Natural killer cell (primary cell): ENCODE measurements at regions not wholly inside any gene's neighbourhood (a gene's known extent, or its start where the extent isn't known, plus 50 kb on each side); places are given as distances from the start of the nearest gene placed in this dataset.

Source experiments
- ATAC-seq, 3 donors: fragments of 150-1000 bp in 2 of 3; fragments of 200-7000 bp in 1 of 3; cut with Tn5 transposase; 1 replicate in 1 of 3; 2 replicates in 2 of 3; pipeline ENCODE4 v1.10.0; 2021; ENCODE audit warnings: mild to moderate bottlenecking in 2 of 3, moderate library complexity in 2 of 3
- DNase-seq, 2 donors: peaks; one replicate each; pipeline versions ENCODE4 v3.0.0 to v3.0.0-alpha.2; 2013 to 2021; ENCODE audit warnings: mixed read lengths in 1 of 2
- H3K27ac ChIP-seq: one replicate; pipeline ENCODE4 v1.5.1; 2013; ENCODE audit warnings: mild to moderate bottlenecking, low read length
- H3K27me3 ChIP-seq: one replicate; pipeline ENCODE4 v1.6.1; 2013; ENCODE audit warnings: low read length; ENCODE audit not compliant: control insufficient read depth, insufficient read depth
- H3K36me3 ChIP-seq: one replicate; pipeline ENCODE4 v1.6.1; 2013; ENCODE audit warnings: low read length; ENCODE audit not compliant: control insufficient read depth, insufficient read depth
- H3K4me1 ChIP-seq: one replicate; pipeline ENCODE4 v1.6.1; 2013; ENCODE audit warnings: low read length; ENCODE audit not compliant: control insufficient read depth, insufficient read depth
- H3K4me3 ChIP-seq: one replicate; pipeline ENCODE4 v1.5.1; 2013; ENCODE audit warnings: low read length
- H3K9me3 ChIP-seq: one replicate; pipeline ENCODE4 v1.6.1; 2013; ENCODE audit warnings: low read length; ENCODE audit not compliant: control insufficient read depth, insufficient read depth
- H3K27ac Mint-ChIP-seq, 2 donors: one replicate each; pipeline ENCODE4 v1.8.0; 2022; ENCODE audit warnings: mild to moderate bottlenecking in 2 of 2, mixed read lengths in 2 of 2, moderate library complexity in 1 of 2
- H3K27me3 Mint-ChIP-seq, 2 donors: one replicate each; pipeline ENCODE4 v1.8.0; 2022; ENCODE audit warnings: low read depth in 2 of 2, mixed read lengths in 2 of 2
- H3K36me3 Mint-ChIP-seq: one replicate; pipeline ENCODE4 v1.8.0; 2022; ENCODE audit warnings: mixed read lengths
- H3K4me1 Mint-ChIP-seq, 2 donors: one replicate each; pipeline ENCODE4 v1.8.0; 2022; ENCODE audit warnings: mixed read lengths in 2 of 2
- H3K4me3 Mint-ChIP-seq: one replicate; pipeline ENCODE4 v1.8.0; 2022; ENCODE audit warnings: mild to moderate bottlenecking, moderate library complexity, mixed read lengths
- H3K9me3 Mint-ChIP-seq, 2 donors: one replicate each; pipeline ENCODE4 v1.8.0; 2022; ENCODE audit warnings: mixed read lengths in 2 of 2
- WGBS: methylation state at CpG from one replicate; pipeline ENCODE4 v1.1.7; 2013; ENCODE audit warnings: missing lambda C conversion rate; ENCODE audit not compliant: insufficient coverage; 5-methylcytosine and 5-hydroxymethylcytosine counted together
- intact Hi-C: fragments of 100-400 bp; cut with micrococcal nuclease; formaldehyde crosslinking; loops from one replicate; pipeline ENCODE4 v1.14.2; 2022
- TF ChIP-seq, protein P1 (sequence below): fragments of 200-600 bp; IDR thresholded peaks from one replicate; pipeline ENCODE4 v1.8.0; 2022; ENCODE audit warnings: antibody characterized with exemption

- Histone ChIP-seq H3K4me1 (no peaks in the 10 kb centered on the region), H3K4me3 (no peak overlapping the region), H3K27ac (no peak overlapping the region), H3K36me3 (no peaks in the 10 kb centered on the region), H3K27me3 (peaks cover 3% of the 10 kb centered on the region), H3K9me3 (no peaks in the 10 kb centered on the region)
- no peaks in the 10 kb centered on the region for H3K36me3 Mint-ChIP-seq
- H3K4me3 Mint-ChIP-seq: no peak overlapping the region
- peaks cover 0 to 16% of the 10 kb centered on the region in 2 donors for H3K27me3 Mint-ChIP-seq
- H3K9me3 Mint-ChIP-seq: peaks cover 3 to 4% of the 10 kb centered on the region in 2 donors
- no CpG with 5 or more reads among the region's 2 CpGs for WGBS
- TF ChIP-seq, protein P1, sequence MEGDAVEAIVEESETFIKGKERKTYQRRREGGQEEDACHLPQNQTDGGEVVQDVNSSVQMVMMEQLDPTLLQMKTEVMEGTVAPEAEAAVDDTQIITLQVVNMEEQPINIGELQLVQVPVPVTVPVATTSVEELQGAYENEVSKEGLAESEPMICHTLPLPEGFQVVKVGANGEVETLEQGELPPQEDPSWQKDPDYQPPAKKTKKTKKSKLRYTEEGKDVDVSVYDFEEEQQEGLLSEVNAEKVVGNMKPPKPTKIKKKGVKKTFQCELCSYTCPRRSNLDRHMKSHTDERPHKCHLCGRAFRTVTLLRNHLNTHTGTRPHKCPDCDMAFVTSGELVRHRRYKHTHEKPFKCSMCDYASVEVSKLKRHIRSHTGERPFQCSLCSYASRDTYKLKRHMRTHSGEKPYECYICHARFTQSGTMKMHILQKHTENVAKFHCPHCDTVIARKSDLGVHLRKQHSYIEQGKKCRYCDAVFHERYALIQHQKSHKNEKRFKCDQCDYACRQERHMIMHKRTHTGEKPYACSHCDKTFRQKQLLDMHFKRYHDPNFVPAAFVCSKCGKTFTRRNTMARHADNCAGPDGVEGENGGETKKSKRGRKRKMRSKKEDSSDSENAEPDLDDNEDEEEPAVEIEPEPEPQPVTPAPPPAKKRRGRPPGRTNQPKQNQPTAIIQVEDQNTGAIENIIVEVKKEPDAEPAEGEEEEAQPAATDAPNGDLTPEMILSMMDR: no peak
- H3K4me1 Mint-ChIP-seq: no peaks in the 10 kb centered on the region
- no peak overlapping the region for H3K27ac Mint-ChIP-seq
- intact Hi-C loops: loop anchor here (10.0 kb wide), 1 partner anchor 57 kb away; no protein-coding TSS in a partner anchor
- ATAC-seq: no peak
- DNase-seq: no peak
Observed at GRCh38 chr17:10927712-10928111, 89.8 kb upstream of the PIRT start.

- Mint-ChIP-seq H3K9me3 (peaks cover 3 to 4% of the 10 kb centered on the region in 2 donors), H3K36me3 (no peaks in the 10 kb centered on the region), H3K4me1 (no peaks in the 10 kb centered on the region), H3K27me3 (peaks cover 0 to 13% of the 10 kb centered on the region in 2 donors), H3K27ac (no peak overlapping the region), H3K4me3 (no peak overlapping the region)
- H3K4me1 ChIP-seq: no peaks in the 10 kb centered on the region
- ATAC-seq (no peak), DNase-seq (no peak)
- WGBS: 81% methylated on average over 3 of the region's 5 CpGs
- TF ChIP-seq, protein P1: no peak
- no peaks in the 10 kb centered on the region for H3K9me3 ChIP-seq
- intact Hi-C loops: loop anchor here (10.0 kb wide), 1 partner anchor 64 kb away; no protein-coding TSS in a partner anchor
- H3K36me3 ChIP-seq: no peaks in the 10 kb centered on the region
- H3K27ac ChIP-seq: no peak overlapping the region
- no peaks in the 10 kb centered on the region for H3K27me3 ChIP-seq
- no peak overlapping the region for H3K4me3 ChIP-seq
Observed at GRCh38 chr17:10920558-10921108, 82.7 kb upstream of the PIRT start.

DNA sequence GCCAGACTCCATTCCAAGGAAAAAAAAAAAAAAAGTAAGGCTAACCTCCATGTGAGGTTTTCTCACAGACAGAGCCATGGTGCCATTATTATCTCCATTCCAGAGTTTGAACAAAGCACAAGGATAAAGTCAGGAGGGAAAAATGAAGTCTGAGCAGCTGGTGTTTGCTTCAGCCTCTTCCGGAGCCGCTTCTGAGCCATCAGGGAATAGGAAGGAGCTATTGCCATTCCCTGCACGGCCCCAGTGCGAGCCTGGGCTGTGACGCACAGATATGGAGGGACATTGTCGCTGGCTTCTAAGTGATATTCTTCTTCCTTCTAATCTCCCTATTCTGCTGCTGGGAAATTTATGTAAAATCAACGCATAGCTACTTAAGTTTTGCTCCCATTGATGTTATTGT, 69.5 kb upstream of the PIRT start:
- no peaks in the 10 kb centered on the region for H3K36me3 ChIP-seq
- H3K27ac ChIP-seq: no peak overlapping the region
- no peak overlapping the region for H3K4me3 Mint-ChIP-seq
- TF ChIP-seq, protein P1: no peak
- no peak overlapping the region for H3K27ac Mint-ChIP-seq
- H3K9me3 Mint-ChIP-seq: no peaks in the 10 kb centered on the region
- no peaks in the 10 kb centered on the region for H3K36me3 Mint-ChIP-seq
- 87% methylated on average over 6 of the region's 7 CpGs for WGBS
- H3K4me3 ChIP-seq: no peak overlapping the region
- intact Hi-C loops: no loop called here
- H3K9me3 ChIP-seq: peaks cover 6% of the 10 kb centered on the region
- DNase-seq (no peak), ATAC-seq (no peak)
- no peaks in the 10 kb centered on the region for H3K27me3 ChIP-seq
- no peaks in the 10 kb centered on the region for H3K4me1 Mint-ChIP-seq
- no peaks in the 10 kb centered on the region for H3K27me3 Mint-ChIP-seq
- no peaks in the 10 kb centered on the region for H3K4me1 ChIP-seq

DNA sequence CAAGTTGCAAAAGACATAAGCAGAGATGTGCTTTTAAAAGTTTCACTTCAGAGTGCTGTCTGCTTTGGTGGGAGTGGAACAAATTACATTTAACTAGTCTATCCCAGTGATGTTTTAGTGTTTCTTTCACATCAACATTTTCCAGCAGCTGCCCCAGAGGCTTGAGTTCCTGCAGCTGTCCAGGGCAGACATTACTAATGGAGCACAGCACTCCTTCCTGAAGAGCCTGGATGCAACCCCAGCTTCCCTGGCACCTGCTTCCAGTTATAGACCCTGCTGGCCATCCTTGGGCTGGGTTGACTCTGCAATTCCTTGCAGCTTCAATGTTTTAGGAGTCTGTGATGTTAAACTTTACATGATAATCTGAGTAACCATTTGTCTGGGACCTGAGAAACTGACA, 61.4 kb upstream of the PIRT start:
- DNase-seq (no peak), ATAC-seq (no peak)
- intact Hi-C loops: no loop called here
- Histone ChIP-seq H3K27ac (no peak overlapping the region), H3K27me3 (no peaks in the 10 kb centered on the region), H3K4me3 (no peak overlapping the region), H3K9me3 (no peaks in the 10 kb centered on the region), H3K4me1 (no peaks in the 10 kb centered on the region), H3K36me3 (no peaks in the 10 kb centered on the region)
- H3K9me3 Mint-ChIP-seq: no peaks in the 10 kb centered on the region
- TF ChIP-seq, protein P1: no peak
- no peak overlapping the region for H3K27ac Mint-ChIP-seq
- peaks cover 0 to 11% of the 10 kb centered on the region in 2 donors for H3K27me3 Mint-ChIP-seq
- H3K4me1 Mint-ChIP-seq: no peaks in the 10 kb centered on the region
- no peaks in the 10 kb centered on the region for H3K36me3 Mint-ChIP-seq
- no peak overlapping the region for H3K4me3 Mint-ChIP-seq
